ENCODE measurements at regions not wholly inside any gene's neighbourhood (a gene's known extent, or its start where the extent isn't known, plus 50 kb on each side); places are given as distances from the start of the nearest gene placed in this dataset.

GRCh38 chr4:98210281-98210680 lies 50.9 kb upstream of the RAP1GDS1 start:
- no peaks in the 10 kb centered on the region for H3K9me3 ChIP-seq (ENCODE audit: control insufficient read depth, low read length, poor library complexity, severe bottlenecking)
- DNase-seq, result no peak
- H3K27ac Mint-ChIP-seq, result no peak overlapping the region
- peaks cover 3% of the 10 kb centered on the region for H3K4me1 Mint-ChIP-seq
- H3K36me3 Mint-ChIP-seq (ENCODE audit: low read depth), result peaks cover 3% of the 10 kb centered on the region
- no peaks in the 10 kb centered on the region for H3K27me3 Mint-ChIP-seq
- no peak for ATAC-seq
- no peak overlapping the region for H3K4me3 Mint-ChIP-seq

GRCh38 chr4:98209111-98209510 lies 52.1 kb upstream of the RAP1GDS1 start:
- Mint-ChIP-seq H3K27me3 (no peaks in the 10 kb centered on the region), H3K36me3 (ENCODE audit: low read depth) (peaks cover 3% of the 10 kb centered on the region), H3K27ac (no peak overlapping the region), H3K4me3 (no peak overlapping the region), H3K4me1 (peaks cover 3% of the 10 kb centered on the region)
- H3K9me3 ChIP-seq (ENCODE audit: control insufficient read depth, low read length, poor library complexity, severe bottlenecking), result no peaks in the 10 kb centered on the region
- DNase-seq (no peak), ATAC-seq (no peak)

- Mint-ChIP-seq H3K27ac (peak overlapping the region; percentile 67), H3K27me3 (no peaks in the 10 kb centered on the region), H3K36me3 (ENCODE audit: low read depth) (peaks cover 5% of the 10 kb centered on the region), H3K4me1 (peaks cover 10% of the 10 kb centered on the region), H3K4me3 (peak overlapping the region; percentile 74)
- no peak for ATAC-seq
- DNase-seq, result no peak
- no peaks in the 10 kb centered on the region for H3K9me3 ChIP-seq (ENCODE audit: control insufficient read depth, low read length, poor library complexity, severe bottlenecking)
Measured at GRCh38 chr4:98204236-98204553, 57.0 kb upstream of the RAP1GDS1 start.

GRCh38 chr4:98203332-98204235 lies 57.6 kb upstream of the RAP1GDS1 start:
- no peak for DNase-seq
- H3K9me3 ChIP-seq (ENCODE audit: control insufficient read depth, low read length, poor library complexity, severe bottlenecking), result no peaks in the 10 kb centered on the region
- peak; percentile 52 for ATAC-seq
- Mint-ChIP-seq H3K36me3 (ENCODE audit: low read depth) (peaks cover 5% of the 10 kb centered on the region), H3K27me3 (no peaks in the 10 kb centered on the region), H3K4me3 (peak overlapping the region; percentile 74), H3K4me1 (peaks cover 10% of the 10 kb centered on the region), H3K27ac (peak overlapping the region; percentile 67)

- ATAC-seq (no peak), DNase-seq (no peak)
- Mint-ChIP-seq H3K27me3 (no peaks in the 10 kb centered on the region), H3K36me3 (ENCODE audit: low read depth) (peaks cover 5% of the 10 kb centered on the region), H3K27ac (peak overlapping the region; percentile 67), H3K4me3 (no peak overlapping the region), H3K4me1 (peaks cover 10% of the 10 kb centered on the region)
- no peaks in the 10 kb centered on the region for H3K9me3 ChIP-seq (ENCODE audit: control insufficient read depth, low read length, poor library complexity, severe bottlenecking)
Measured at GRCh38 chr4:98202907-98203306, 58.3 kb upstream of the RAP1GDS1 start.

- Mint-ChIP-seq H3K27ac (no peak overlapping the region), H3K27me3 (no peaks in the 10 kb centered on the region), H3K4me1 (peaks cover 7% of the 10 kb centered on the region), H3K36me3 (ENCODE audit: low read depth) (peaks cover 3% of the 10 kb centered on the region), H3K4me3 (no peak overlapping the region)
- H3K9me3 ChIP-seq (ENCODE audit: control insufficient read depth, low read length, poor library complexity, severe bottlenecking), result no peaks in the 10 kb centered on the region
- ATAC-seq (no peak), DNase-seq (no peak)
Measured at GRCh38 chr4:98199247-98199646, 56.0 kb upstream of the STPG2 start.

- Mint-ChIP-seq H3K4me1 (no peaks in the 10 kb centered on the region), H3K4me3 (no peak overlapping the region), H3K27me3 (no peaks in the 10 kb centered on the region), H3K27ac (no peak overlapping the region), H3K36me3 (ENCODE audit: low read depth) (no peaks in the 10 kb centered on the region)
- DNase-seq, result no peak
- H3K9me3 ChIP-seq (ENCODE audit: control insufficient read depth, low read length, poor library complexity, severe bottlenecking), result no peaks in the 10 kb centered on the region
- no peak for ATAC-seq
Measured at GRCh38 chr4:98195005-98195404, 51.7 kb upstream of the STPG2 start.

GRCh38 chr4:98193459-98194105 lies 50.3 kb upstream of the STPG2 start:
- H3K36me3 Mint-ChIP-seq (ENCODE audit: low read depth), result peaks cover 2% of the 10 kb centered on the region
- H3K4me3 Mint-ChIP-seq, result no peak overlapping the region
- H3K4me1 Mint-ChIP-seq, result no peaks in the 10 kb centered on the region
- H3K27me3 Mint-ChIP-seq, result no peaks in the 10 kb centered on the region
- no peak overlapping the region for H3K27ac Mint-ChIP-seq
- no peaks in the 10 kb centered on the region for H3K9me3 ChIP-seq (ENCODE audit: control insufficient read depth, low read length, poor library complexity, severe bottlenecking)
- DNase-seq (no peak), ATAC-seq (no peak)

Measured in T-helper 17 cell (primary cell).